22Rv1 (cell line): ENCODE measurements at regions not wholly inside any gene's neighbourhood (a gene's known extent, or its start where the extent isn't known, plus 50 kb on each side); places are given as distances from the start of the nearest gene placed in this dataset.

ENCODE experiments used
- H3K27ac ChIP-seq: fragments of 450-650 bp; 2 replicates; pipeline ENCODE4 v1.5.1; 2017
- CTCF ChIP-seq: fragments of 450-650 bp; IDR thresholded peaks from 2 replicates; pipeline ENCODE4 v1.5.1; 2017; ENCODE audit warnings: mild to moderate bottlenecking
- ZFX ChIP-seq: fragments of 450-650 bp; IDR thresholded peaks from 2 replicates; pipeline ENCODE4 v1.6.1; 2017; ENCODE audit warnings: antibody characterized with exemption, borderline replicate concordance

- TF ChIP-seq ZFX (no peak), CTCF (no peak)
- H3K27ac ChIP-seq: no peak overlapping the region
Measured at GRCh38 chr16:65988024-65988595, 378.4 kb upstream of the CDH5 start.

GRCh38 chr16:65984296-65984695, 382.2 kb upstream of the CDH5 start:
- no peak overlapping the region for H3K27ac ChIP-seq
- no peak for TF ChIP-seq ZFX
- TF ChIP-seq CTCF: no peak

- no peak overlapping the region for H3K27ac ChIP-seq
- TF ChIP-seq ZFX (no peak), CTCF (no peak)
Measured at GRCh38 chr16:65981057-65981456, 385.4 kb upstream of the CDH5 start.

GRCh38 chr16:65975049-65975708, 391.3 kb upstream of the CDH5 start:
- H3K27ac ChIP-seq: no peak overlapping the region
- no peak for TF ChIP-seq ZFX
- no peak for TF ChIP-seq CTCF

- TF ChIP-seq ZFX (no peak), CTCF (no peak)
- no peak overlapping the region for H3K27ac ChIP-seq
Measured at GRCh38 chr16:65967376-65967775, 399.1 kb upstream of the CDH5 start.

GRCh38 chr16:65965628-65966027, 400.9 kb upstream of the CDH5 start:
- TF ChIP-seq CTCF: no peak
- no peak for TF ChIP-seq ZFX
- no peak overlapping the region for H3K27ac ChIP-seq

- no peak for TF ChIP-seq ZFX
- no peak overlapping the region for H3K27ac ChIP-seq
Measured at GRCh38 chr16:65964752-65965151, 401.7 kb upstream of the CDH5 start.
